DMS153 (cell line): ENCODE measurements at regions not wholly inside any gene's neighbourhood (a gene's known extent, or its start where the extent isn't known, plus 50 kb on each side); places are given as distances from the start of the nearest gene placed in this dataset.
"Not testable (repeated sequence)": the region's sequence is repeated elsewhere in the genome, so short reads cannot be mapped to it uniquely, and the experiment has no call there.

Source experiments
- DNase-seq: peaks from one replicate; lab custom pipeline; 2025; lab: John Stamatoyannopoulos, UW

DNA sequence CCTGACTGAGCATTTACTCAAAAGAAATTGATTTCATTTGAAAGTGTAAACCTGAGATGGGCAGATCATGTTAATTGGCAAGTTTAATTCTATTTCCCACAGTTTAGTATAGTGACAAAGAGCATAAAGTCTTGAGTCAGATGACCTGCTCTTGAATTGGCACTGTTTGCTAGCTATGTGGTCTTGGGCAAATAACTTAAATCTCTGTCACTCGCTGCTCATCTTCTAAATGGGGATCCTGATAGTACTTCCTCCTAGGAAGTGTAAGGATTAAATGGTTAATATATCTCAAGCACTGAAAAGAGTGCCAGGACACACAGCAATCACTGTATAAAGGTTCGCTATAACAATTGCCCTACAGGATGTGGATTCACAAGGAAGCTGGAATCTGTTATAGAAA, 242.8 kb upstream of the JADE1 start:
- no peak for DNase-seq

- DNase-seq, result no peak
Measured at GRCh38 chr4:128565565-128566186, 243.8 kb upstream of the JADE1 start.

GRCh38 chr4:128565054-128565453, 244.4 kb upstream of the JADE1 start:
- DNase-seq, result no peak

- DNase-seq, result no peak
Measured at GRCh38 chr4:128564081-128564630, 245.3 kb upstream of the JADE1 start.

- DNase-seq, result no peak
Measured at GRCh38 chr4:128560754-128561495, 248.6 kb upstream of the JADE1 start.

GRCh38 chr4:128558896-128559679, 250.4 kb upstream of the JADE1 start:
- no peak for DNase-seq

GRCh38 chr4:128556756-128557155, 252.7 kb upstream of the JADE1 start:
- DNase-seq, result no peak

- peak; percentile 54 for DNase-seq
Measured at GRCh38 chr4:128553686-128554515, 255.6 kb upstream of the JADE1 start.

DNA sequence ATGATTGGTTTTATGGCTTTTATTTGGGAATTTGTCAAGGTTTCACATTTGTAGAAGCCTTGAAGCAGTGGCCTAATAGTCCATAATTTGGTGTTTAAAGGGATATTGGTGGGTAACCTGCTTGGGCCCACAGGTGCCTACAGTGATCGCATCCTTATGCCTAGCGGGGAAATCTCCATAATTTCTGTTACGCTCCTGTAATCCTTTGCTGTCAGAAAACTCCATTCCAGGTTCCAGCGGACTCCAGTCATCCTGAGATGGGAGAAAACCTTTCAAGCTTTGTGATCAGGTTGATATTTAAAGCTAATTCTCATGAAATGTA, 257.0 kb upstream of the JADE1 start:
- DNase-seq, result no peak

DNA sequence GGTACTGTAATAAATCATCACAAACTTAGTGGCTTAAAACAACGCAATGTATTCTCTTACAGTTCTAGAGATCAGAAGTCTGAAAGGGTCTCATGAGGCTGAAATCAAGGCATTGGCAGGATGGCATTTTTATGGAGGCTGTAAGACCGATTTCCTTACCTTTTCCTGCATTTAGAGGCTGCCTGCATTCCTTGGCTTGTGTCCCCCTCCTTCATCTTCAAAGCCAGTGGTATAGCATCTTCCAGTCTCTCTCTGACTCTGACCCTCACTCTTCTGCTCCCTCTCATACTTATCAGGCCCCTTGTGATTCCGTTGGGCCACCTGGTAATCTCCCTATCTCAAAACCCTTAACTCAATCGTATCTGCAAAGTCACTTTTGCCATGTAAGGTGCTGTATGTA, 258.2 kb upstream of the JADE1 start:
- no peak for DNase-seq

- no peak for DNase-seq
Measured at GRCh38 chr4:128550060-128550459, 259.4 kb upstream of the JADE1 start.

- DNase-seq, result no peak
Measured at GRCh38 chr4:128549636-128550035, 259.9 kb upstream of the JADE1 start.

DNA sequence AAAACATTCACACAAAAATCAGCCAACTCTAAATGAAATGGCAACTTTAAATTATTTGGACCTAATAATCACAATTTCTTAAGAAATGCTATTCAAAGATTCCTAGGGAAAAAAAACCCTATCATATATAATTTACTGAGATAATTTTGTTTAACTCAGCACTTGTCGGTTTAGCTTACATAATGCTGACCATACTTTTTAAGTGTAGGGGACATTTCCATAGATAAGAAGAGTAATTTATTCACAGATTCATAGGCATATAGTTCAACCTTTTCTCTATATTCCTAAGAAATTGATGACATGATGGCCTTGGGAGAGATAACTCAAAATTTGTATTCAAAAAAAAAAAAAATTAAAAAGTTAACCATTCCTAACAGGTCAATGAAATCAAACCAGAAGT, 260.8 kb upstream of the PGRMC2 start:
- DNase-seq, result no peak

- DNase-seq, result no peak
Measured at GRCh38 chr4:128544272-128544671, 256.7 kb upstream of the PGRMC2 start.

GRCh38 chr4:128543696-128544095, 256.1 kb upstream of the PGRMC2 start:
- DNase-seq, result no peak

- no peak for DNase-seq
Measured at GRCh38 chr4:128542047-128542446, 254.4 kb upstream of the PGRMC2 start.

GRCh38 chr4:128540122-128540521, 252.5 kb upstream of the PGRMC2 start:
- DNase-seq, result no peak

GRCh38 chr4:128538111-128538882, 250.7 kb upstream of the PGRMC2 start:
- DNase-seq, result no peak

- no peak for DNase-seq
Measured at GRCh38 chr4:128536746-128537145, 249.1 kb upstream of the PGRMC2 start.

- not testable (repeated sequence) for DNase-seq
Measured at GRCh38 chr4:128535510-128535909, 247.9 kb upstream of the PGRMC2 start.
